ENCODE measurements at regions not wholly inside any gene's neighbourhood (a gene's known extent, or its start where the extent isn't known, plus 50 kb on each side); places are given as distances from the start of the nearest gene placed in this dataset.

- TF ChIP-seq POLR2A (IDR thresholded peaks at IDR 0.05): no peak
- TF ChIP-seq CTCF (IDR thresholded peaks at IDR 0.05): no peak
- no peak for TF ChIP-seq EP300 (IDR thresholded peaks at IDR 0.05)
These were observed 52.5 kb upstream of the APCDD1 start for GRCh38 chr18:10401930-10402329.

Measured in ovary (tissue), 3 donors.